Muscle layer of duodenum (tissue), 2 donors: ENCODE measurements at regions not wholly inside any gene's neighbourhood (a gene's known extent, or its start where the extent isn't known, plus 50 kb on each side); places are given as distances from the start of the nearest gene placed in this dataset.
"Not testable (repeated sequence)": the region's sequence is repeated elsewhere in the genome, so short reads cannot be mapped to it uniquely, and the experiment has no call there.

ENCODE experiments used
- H3K27ac ChIP-seq: one replicate; pipeline ENCODE4 v1.7.0; 2013; ENCODE audit warnings: mild to moderate bottlenecking, low read length
- H3K27me3 ChIP-seq: one replicate; pipeline ENCODE4 v1.7.0; 2013; ENCODE audit warnings: low read depth, mild to moderate bottlenecking, control low read depth, low read length
- H3K36me3 ChIP-seq, 2 donors: one replicate each; pipeline ENCODE4 v1.7.0; 2013; ENCODE audit warnings: low read length in 2 of 2, control low read depth in 1 of 2, mild to moderate bottlenecking in 1 of 2; ENCODE audit not compliant: insufficient read depth in 2 of 2, control insufficient read depth in 1 of 2
- H3K4me1 ChIP-seq, 2 donors: one replicate each; pipeline ENCODE4 v1.7.0; 2013; ENCODE audit warnings: low read length in 2 of 2, mild to moderate bottlenecking in 2 of 2, control low read depth in 1 of 2, moderate library complexity in 1 of 2; ENCODE audit not compliant: insufficient read depth in 2 of 2, control insufficient read depth in 1 of 2
- H3K4me3 ChIP-seq, 2 donors: one replicate each; pipeline ENCODE4 v1.7.0; 2013; ENCODE audit warnings: low read length in 2 of 2, low read depth in 1 of 2, mild to moderate bottlenecking in 1 of 2
- H3K9me3 ChIP-seq, 2 donors: one replicate each; pipeline ENCODE4 v1.7.0; 2013; ENCODE audit warnings: low read length in 2 of 2, control low read depth in 1 of 2, mild to moderate bottlenecking in 1 of 2; ENCODE audit not compliant: control insufficient read depth in 1 of 2
- donor health status: healthy.

DNA sequence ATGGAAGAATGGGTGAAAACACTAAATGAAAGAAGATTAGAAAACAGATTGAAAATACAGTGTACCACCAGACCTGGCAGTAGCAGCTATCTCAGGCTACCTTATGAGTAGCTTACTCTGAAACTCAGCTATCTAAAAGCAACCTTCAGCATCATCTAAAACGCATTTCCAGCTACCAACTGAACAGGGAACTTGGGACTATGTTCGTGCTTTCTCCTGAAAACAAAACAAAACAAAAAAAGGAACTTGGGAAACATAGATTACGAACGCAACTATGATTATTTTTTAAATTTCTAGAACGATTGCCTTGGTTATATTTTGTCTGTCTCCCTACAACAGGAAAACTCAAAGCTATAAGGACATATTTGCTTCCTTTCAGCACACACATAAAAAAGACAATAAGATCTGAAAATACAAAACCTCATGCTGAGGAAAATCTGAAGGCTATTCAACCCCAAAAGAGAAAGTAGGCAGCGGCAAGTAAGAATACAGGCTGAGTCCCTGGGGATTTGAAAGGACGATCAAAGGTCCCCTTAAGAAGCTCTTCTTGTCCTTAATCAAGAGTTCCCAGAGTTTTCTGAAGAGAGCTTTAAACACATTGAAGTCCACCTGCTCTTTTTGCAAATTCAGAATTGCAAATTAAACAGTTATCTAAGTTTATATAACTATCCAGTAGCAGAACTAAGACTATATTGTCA is 53.4 kb downstream of the OR2K2 start:
- no peaks in the 10 kb centered on the region for H3K27me3 ChIP-seq
- H3K36me3 ChIP-seq = no peaks in the 10 kb centered on the region
- no peaks in the 10 kb centered on the region for H3K4me1 ChIP-seq
- no peak overlapping the region for H3K27ac ChIP-seq
- H3K4me3 ChIP-seq = no peak overlapping the region
- H3K9me3 ChIP-seq = no peaks in the 10 kb centered on the region

DNA sequence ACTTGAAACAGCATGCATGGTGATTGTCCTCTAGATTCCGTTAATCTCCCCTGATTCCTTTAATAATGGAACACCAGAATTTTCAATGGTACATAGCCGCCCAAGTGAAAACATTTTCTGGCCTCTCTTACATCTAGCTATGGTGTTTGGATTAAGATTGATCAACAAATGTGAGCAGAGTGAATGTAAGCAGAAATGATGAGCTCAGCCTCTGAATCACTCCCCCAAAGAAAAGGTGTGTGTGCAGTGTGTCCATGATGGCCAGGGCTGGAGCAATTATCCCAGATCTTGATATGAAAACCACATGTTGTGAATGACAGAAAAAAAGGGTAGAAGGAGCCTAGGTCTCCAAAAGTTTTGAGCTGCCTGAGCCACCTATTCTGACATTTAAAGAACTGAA is 55.3 kb downstream of the OR2K2 start:
- Histone ChIP-seq H3K4me3 (no peak overlapping the region), H3K27ac (no peak overlapping the region), H3K36me3 (no peaks in the 10 kb centered on the region), H3K4me1 (no peaks in the 10 kb centered on the region), H3K27me3 (no peaks in the 10 kb centered on the region), H3K9me3 (no peaks in the 10 kb centered on the region)

DNA sequence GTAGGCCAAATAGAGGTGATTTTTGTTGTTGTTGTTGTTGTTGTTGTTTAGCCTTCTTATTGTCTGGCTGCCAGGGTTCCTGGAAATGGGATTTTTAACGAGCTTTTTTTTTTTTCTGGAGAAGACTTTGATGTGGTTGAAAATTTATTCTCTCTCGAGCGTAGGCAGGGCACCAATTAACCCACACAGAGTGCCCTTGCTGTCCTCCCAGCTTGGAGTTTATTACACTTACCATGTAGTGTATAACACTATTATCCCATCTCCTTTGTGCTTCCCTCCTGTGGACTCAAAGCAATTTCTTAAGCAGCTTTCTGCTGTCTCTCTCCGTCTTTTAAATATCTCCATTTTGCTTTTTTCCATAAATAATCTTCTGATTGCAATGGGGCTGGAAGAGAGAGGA is 57.4 kb downstream of the OR2K2 start:
- no peak overlapping the region for H3K27ac ChIP-seq
- no peaks in the 10 kb centered on the region for H3K36me3 ChIP-seq

DNA sequence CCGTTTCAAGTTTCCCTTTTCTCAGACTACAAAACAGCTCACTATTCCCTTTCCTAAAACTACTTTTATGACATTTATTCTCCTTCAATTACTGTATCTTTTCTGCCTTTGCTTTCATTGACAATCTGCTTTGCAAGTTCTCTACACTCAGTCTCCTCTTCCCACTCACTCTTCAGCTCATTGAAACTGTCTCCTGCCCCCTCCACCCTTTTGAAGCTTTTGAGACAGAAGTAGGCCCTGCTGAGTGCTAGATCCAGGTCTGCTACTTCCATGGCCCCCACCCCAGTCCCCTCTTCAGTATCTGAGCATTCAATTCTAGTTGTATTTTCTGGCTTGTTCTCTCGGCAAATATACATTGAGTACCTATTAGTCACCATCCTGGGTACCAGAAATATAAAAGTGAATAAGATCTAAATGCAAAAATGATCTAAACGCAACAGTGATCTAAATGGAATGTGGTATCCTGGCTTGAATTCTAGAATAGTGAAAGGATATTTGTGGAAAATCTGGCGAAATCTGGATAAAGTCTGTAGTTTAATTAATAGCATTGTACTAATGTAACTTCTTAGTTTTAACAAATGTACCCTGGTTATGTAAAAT is 58.4 kb downstream of the OR2K2 start:
- Histone ChIP-seq H3K27ac (no peak overlapping the region), H3K9me3 (no peaks in the 10 kb centered on the region), H3K27me3 (no peaks in the 10 kb centered on the region), H3K36me3 (no peaks in the 10 kb centered on the region), H3K4me3 (no peak overlapping the region), H3K4me1 (no peaks in the 10 kb centered on the region)

More for the DNA sequence above, 57.4 kb downstream of the OR2K2 start:
- H3K4me3 ChIP-seq = no peak overlapping the region
- no peaks in the 10 kb centered on the region for H3K4me1 ChIP-seq
- no peaks in the 10 kb centered on the region for H3K9me3 ChIP-seq
- no peaks in the 10 kb centered on the region for H3K27me3 ChIP-seq

DNA sequence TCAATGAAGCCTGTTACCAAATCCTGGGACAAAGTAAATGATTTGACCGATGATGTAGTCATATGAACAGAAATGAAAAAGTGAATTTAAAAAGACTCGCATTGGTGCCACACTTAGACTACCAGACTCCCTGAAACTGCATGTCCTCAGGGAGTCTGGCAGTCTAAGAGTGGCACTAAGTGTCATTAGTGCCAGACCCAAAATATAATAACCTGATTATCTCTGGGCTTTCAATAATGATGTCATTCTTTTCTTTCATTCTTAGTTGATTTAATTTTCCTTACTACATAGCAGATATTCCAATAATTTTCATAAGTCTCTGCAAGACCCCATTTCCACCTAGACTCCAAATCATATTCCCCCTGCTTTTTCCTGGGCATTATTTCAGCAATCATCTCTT is 59.0 kb downstream of the OR2K2 start:
- H3K27me3 ChIP-seq = no peaks in the 10 kb centered on the region
- H3K4me1 ChIP-seq = no peaks in the 10 kb centered on the region

DNA sequence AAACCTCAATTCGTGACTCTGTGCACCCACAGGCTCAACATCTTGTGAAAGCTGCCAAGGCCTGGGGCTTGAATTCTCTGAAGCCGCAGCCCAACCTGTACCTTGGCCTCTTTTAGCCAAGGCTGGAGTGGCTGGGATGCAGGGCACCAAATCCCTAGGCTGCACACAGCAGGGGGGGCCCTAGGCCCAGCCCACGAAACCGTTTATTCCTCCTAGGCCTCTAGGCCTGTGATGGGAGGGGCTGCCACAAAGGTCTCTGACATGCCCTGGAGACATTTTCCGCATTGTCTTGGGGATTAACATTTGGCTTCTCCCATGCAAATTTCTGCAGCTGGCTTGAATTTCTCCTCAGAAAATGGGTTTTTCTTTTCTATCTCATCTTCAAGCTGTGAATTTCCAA is 64.0 kb downstream of the OR2K2 start:
- not testable (repeated sequence) for H3K27ac ChIP-seq, H3K4me1 ChIP-seq, H3K4me3 ChIP-seq, H3K9me3 ChIP-seq, H3K27me3 ChIP-seq, H3K36me3 ChIP-seq

More for the DNA sequence above, 59.0 kb downstream of the OR2K2 start:
- Histone ChIP-seq H3K36me3 (no peaks in the 10 kb centered on the region), H3K9me3 (no peaks in the 10 kb centered on the region), H3K27ac (no peak overlapping the region), H3K4me3 (no peak overlapping the region)

DNA sequence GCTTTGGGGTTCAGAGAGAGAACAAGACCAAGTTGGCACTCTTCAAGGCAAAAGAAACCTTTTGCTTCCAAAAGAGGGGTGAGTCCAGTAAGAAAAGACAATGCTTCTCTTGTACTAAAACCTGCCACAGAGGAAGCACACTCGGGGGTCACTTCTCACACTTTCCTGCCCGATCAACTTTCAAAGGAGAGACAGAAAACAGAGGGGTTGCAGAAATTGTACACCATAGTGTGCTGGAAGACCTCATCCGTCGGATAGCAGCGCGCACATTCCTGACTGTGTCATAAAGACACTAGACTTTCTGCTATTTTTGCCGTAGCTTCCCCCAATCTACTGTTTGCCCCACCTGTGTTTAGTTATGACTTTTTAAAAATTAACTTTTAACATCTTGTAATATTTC is 66.9 kb downstream of the OR2K2 start:
- Histone ChIP-seq H3K4me3 (no peak overlapping the region), H3K27me3 (no peaks in the 10 kb centered on the region), H3K27ac (no peak overlapping the region), H3K9me3 (no peaks in the 10 kb centered on the region), H3K4me1 (no peaks in the 10 kb centered on the region), H3K36me3 (no peaks in the 10 kb centered on the region)

DNA sequence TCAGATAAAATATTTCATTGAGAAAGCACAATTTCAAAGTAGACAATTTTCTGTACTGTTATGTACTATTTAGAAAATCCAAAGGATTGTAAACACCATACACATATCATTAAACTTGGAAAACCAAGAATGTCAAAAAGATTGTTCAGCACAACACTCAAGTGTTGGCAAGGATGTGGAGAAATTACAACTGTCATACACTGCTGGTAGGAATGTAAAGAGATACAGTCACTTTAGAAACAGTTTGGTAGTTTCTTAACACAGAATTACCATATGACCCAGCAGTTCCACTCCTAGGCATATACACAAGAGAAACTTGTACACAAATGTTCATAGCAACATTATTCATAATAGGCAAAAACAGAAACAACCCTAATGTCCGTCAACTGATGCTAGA is 71.2 kb downstream of the OR2K2 start:
- Histone ChIP-seq H3K4me1 (no peaks in the 10 kb centered on the region), H3K27me3 (no peaks in the 10 kb centered on the region), H3K27ac (no peak overlapping the region), H3K4me3 (no peak overlapping the region), H3K36me3 (no peaks in the 10 kb centered on the region), H3K9me3 (no peaks in the 10 kb centered on the region)

DNA sequence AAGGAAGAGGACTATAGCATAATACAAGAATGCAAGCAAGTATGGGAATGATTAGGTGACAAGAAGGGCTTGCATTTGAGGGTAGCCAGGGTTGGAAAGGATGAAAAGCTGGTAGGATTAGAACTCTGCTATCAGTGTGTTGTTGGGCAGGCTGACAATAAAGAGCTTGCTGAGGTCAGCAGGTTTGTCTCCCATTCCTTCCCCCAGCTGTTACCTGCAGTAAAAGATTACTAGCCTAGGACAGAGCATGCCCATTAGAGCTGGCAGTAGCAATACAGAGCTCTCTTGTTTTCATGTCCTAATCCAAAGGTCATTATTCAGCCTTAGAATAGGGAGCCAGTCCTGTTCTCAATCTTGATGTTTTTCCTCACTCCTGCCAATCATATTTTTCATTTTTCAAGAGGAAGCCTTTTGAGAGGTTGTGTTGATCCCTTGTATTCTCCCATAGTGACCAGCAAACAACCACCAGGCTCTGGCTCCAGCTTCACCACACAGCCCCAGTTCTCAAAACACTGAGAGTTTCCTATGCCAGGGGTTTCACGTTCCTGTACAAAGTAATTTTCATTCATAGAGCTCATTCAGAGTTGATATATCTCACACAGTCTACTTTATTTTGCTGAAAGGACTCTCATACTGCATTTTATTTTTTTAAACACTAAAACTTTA is 71.7 kb downstream of the OR2K2 start:
- no peaks in the 10 kb centered on the region for H3K4me1 ChIP-seq

DNA sequence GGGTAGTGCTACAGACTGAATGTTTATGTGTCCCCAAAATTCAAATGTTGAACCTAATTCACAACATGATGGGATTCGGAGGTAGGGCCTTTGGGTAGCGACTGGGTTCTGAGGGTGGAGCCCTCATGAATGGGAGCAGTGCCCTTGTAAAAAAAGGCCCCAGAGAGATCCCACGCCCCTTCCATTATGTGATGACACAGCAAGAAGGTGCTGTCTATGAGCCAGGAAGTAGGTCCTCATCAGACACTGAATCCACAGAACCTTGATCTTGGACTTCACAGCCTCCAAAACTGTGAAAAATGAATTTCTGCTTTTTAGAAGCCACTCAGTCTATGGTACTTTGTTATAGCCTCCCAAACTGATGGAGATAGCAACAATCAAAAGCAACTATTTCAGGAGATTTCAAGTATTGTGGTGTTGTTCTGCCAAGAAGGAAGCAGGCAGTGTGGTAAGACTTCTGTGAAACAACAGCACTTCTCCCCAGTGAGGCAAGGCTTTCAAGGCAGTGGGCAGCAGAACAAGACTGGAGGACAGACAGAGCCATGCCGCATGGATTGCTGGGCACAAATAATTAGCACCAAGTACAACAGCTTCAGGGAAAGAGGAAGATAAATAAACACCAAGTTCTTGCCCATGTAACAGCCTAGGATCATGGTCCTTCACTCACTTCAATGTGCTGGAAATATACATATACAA is 76.1 kb downstream of the OR2K2 start:
- Histone ChIP-seq H3K27me3 (no peaks in the 10 kb centered on the region), H3K9me3 (no peaks in the 10 kb centered on the region), H3K27ac (no peak overlapping the region), H3K4me3 (no peak overlapping the region), H3K36me3 (no peaks in the 10 kb centered on the region), H3K4me1 (no peaks in the 10 kb centered on the region)

More for the DNA sequence above, 71.7 kb downstream of the OR2K2 start:
- no peak overlapping the region for H3K4me3 ChIP-seq
- H3K27ac ChIP-seq = no peak overlapping the region
- no peaks in the 10 kb centered on the region for H3K9me3 ChIP-seq
- H3K36me3 ChIP-seq = no peaks in the 10 kb centered on the region
- no peaks in the 10 kb centered on the region for H3K27me3 ChIP-seq
